CD4-positive, alpha-beta T cell treated with Interleukin-21 for 1 hour (primary cell): ENCODE measurements at regions not wholly inside any gene's neighbourhood (a gene's known extent, or its start where the extent isn't known, plus 50 kb on each side); places are given as distances from the start of the nearest gene placed in this dataset.

ENCODE experiments used
- DNase-seq: peaks from one replicate; pipeline ENCODE4 v3.0.0-alpha.2; 2020

DNA sequence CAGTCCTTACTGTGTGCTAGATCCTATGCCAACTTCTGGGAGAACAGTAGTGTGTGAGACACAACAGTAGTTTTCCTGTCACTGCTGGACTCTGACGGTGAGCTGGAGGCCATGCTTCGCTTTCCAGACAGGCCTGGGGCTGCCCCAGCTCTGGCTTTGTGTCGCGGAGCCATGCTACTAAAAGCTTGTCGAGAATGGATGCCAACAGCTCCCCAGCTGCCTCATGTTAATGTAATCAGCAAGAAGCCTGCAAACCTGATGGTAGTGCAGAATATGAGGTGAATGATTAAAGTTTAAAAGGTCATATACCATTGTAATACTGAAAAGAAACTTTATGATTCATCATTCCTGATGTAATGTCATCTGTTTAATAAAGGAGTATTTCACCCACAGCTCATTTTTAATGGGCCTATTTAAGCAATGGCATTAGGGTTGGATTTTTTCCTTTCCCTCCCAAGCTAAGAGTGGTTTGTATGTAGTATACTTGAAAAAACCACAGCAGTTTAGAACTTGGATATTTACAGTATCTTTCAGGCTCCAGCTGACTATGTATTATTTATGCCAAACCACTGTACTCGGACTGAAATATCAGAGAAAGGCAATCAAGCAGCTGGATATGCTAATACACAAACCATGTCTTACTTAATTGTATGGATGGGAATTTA, 343.0 kb downstream of the NUF2 start:
- DNase-seq = no peak

DNA sequence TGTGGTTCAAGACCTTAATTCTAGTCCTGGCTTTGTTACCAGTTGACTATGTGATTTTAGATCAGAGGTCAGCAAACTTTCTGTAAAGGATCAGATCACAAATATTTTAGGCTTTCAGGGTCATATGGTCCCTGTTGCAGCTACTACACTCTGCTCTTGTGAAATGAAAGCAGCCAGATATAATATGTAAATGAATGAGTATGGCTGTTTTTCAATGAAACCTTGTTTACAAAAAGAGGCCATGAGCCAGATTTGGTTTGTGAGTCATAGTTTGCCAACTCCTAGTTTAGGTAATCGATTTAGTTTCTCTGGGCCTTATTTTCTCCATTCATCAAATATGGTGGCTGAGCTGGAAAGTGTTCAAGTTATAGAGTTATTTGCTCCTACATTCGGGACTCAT, 346.7 kb downstream of the NUF2 start:
- no peak for DNase-seq

DNA sequence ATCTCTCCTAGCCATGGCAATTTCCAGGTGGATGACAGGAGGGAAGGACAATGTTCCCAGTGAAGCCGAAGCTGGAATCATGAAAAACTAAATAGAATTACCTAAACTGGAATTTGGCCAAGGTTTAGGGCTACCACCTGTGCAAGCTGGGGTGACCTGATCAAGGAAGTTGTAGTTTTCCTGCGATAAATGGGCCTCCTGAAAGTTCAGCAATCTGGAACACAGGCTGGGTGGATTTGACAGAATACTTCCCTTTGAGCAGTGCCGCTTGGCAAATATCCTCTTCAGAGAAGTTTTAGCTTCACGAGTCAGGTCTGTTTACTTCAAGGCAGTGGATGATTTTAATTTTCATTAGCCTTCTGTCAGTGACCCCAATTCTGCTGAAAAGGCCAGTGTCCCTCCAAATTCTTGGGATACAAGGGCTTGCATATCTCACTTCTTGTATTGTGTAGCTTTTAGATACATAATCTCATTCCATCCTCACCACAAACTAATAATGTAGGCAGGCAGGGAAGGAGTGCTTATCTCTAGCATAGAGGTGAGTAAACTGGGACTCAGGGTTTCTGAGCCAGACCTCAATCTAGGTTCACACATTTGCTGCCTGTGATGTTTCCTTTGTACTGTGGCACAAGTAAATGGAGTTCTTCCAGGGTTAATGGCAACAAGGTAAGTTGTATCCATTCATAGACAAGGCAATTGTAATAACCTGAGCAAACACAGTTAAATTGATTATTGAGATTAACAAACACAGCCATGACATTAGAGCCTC, 349.4 kb downstream of the NUF2 start:
- DNase-seq = no peak

DNA sequence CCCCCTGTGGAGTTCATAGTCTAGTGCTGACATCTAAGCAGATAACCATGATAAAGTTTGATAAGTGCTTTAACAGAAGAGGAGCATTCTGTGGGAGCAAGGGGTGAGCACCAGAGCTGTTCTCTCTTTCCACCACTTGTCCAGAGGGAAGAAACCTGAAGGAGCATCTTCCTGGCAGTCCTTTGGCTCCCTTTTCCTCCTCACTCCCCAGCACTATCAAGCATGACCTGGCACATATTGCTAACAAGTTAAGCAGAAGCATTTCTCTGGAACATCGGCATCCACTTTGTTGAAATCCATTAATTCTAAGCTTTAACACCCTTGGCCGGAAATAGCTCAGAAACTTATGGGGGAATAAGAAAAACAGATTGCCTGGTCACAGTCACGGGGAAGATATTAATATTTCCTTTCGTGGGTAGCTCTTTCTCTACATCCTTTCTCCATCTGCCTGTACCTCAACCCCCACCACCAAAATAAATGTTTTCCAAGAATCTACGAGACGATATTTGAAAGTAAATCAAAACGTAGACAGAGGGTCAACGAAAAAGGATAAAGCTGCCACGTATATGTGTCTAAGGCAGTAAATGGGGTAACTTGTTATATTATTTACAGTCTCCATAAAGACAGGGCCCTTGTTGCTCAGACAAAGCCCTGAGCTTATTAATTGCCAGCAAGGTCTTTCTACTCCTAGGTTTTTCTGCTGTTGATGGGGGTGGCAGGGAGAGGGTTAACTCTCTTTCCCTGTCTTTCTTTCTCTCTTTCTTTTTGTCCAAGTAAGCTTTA, 351.4 kb downstream of the NUF2 start:
- no peak for DNase-seq

DNA sequence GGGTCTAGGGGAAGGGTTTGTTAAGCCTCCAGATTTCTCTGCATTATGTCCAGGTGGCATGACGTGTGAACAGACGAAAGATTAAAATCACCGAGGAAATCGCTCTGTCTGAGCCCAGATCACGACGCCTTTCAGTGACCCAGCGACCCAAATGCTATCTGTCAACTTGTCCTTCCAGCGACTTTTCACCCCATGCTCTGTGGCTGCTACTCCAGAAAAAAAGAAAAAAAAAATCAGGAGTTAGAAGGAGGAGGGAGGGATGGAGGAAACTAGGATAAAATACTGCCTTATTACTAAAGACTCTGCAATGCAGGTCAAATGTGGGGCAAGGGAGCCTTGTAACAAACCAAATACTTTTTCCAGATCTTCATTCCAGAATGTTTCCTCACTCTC, 352.0 kb downstream of the NUF2 start:
- DNase-seq = no peak

DNA sequence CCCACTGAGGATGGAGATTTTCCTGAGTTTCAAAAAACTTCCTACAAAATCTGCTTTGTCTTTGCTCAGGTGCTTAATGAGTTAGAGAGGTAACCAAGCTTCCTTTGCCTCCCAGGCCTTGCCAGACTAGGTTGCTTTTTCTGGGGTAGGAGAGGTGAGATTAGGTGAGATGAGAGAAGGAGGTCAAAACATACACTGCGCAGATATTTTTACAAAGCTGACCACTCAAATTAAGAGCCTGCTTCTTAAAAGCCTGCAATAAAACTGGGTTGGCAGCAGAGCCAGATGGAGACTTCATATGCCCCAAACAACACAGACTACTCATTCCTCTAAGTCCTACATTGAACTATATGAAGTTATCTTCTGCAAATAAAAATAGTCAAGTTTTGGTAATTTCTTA, 352.5 kb downstream of the NUF2 start:
- no peak for DNase-seq

DNA sequence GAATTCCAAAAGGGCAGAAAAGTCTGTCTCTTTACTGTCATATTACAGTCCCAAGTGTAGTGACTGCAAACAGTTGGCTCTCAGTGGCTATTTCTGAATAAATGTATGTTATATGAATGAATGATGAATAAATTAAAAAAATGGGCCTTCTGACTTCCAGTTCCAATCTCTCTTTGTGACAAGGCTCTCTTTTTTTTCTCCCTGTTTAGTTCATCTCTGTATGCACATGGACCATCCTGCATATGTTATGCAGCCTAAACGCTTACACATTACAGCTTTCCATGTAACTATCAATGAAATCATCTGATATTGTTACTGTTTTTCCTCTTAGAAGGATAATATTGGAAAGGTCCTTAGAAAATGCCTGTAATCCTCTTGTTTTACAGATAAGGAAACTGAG, 363.0 kb downstream of the NUF2 start:
- no peak for DNase-seq

DNA sequence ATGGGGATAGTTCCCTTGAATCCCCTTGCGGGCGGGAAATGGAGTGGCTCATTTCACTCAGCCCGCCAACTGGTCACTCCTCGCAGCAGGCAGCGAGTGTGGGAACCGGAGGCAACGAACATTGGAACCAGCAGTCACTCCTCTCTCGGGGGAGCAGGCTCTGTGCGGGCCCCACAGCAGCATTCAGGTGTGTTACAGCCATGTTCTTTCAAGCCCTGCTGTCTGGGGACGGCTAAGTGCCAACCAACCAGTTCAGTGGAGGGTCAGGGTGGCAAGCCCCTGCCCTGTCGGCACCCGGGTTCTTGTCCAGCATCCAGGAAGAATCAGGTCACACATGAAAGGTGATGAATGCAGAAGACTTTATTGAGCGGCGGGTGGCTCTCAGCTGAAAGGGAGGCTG, 370.5 kb downstream of the NUF2 start:
- DNase-seq = no peak

DNA sequence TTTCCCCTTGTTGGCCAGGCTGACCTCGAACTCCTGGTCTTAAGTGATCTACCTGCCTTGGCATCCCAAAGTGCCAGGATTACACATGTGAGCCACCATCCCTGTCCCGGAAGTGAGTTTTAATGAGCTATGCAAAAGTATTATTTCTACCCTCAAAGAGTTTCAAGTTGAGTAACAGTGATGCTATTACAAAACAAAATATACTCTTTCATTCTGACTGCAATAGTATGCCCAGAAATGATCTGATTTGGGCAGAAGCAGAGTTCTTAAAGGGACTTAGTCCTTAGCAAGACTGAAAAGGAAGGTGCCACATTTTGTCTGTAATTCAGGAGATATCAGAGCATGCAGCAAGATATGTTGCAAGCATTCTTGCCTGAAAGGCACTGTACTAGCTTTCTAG, 375.4 kb downstream of the NUF2 start:
- no peak for DNase-seq

DNA sequence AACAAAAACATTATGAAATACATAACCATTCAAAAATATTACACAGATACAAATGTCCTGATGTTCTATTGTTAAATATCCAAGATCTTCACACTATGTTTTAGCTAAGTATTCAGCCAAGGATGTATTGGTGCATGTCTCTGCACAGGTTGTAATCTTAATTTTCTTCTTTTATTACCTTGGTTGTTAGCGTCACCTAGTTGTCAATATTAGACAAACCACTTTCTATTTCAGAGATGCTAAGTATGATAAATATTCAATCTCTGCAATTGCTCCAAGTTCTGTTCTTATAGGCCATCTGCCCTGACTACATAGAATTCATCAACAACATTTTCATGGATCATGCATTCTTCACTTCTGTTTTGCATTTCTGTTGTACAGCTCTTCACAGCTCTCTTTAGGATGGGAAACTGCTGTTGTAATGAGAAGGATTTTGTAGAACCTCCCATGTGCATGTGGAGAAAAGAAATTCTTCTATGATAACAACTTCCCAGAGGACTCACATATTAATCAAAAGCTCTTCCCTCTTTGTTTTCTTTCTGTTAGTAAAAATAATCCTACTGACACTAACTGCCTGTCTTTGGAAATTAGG, 380.1 kb downstream of the NUF2 start:
- DNase-seq = no peak

DNA sequence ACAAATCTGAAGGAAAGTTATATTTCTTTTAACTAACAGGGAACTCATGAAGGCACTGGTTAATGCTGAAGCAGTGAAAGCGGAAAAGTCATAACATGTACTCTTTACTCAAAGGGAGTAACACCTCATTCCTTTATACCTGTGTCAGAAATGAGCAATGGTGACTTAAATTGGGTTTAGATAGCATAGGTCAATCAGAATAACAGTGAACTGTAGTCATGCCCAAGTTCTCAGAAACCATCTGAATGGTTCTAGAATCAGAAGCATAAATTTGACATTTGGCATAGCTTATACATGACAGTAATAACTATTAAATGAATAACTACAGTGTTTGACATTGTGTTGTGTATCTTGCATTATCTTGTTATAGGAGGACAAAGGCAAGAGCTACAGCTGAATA, 382.0 kb downstream of the NUF2 start:
- no peak for DNase-seq

DNA sequence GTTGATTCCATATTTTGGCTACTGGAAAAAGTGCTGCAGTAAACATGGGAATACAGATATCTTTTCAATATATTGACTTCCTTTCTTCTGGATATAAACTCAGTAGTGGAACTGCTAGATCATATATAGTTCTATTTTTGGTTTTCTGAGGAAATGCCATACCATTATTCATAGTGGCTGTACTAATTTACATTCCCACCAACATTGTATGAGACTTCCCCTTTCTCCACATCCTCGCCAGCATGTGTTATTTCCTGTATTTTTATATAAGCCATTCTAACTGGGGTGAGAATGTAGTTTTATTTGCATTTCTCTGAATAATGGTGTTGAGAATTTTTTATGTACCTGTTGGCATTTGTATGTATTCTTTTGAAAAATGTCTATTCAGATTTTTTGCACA, 385.2 kb downstream of the NUF2 start:
- no peak for DNase-seq

DNA sequence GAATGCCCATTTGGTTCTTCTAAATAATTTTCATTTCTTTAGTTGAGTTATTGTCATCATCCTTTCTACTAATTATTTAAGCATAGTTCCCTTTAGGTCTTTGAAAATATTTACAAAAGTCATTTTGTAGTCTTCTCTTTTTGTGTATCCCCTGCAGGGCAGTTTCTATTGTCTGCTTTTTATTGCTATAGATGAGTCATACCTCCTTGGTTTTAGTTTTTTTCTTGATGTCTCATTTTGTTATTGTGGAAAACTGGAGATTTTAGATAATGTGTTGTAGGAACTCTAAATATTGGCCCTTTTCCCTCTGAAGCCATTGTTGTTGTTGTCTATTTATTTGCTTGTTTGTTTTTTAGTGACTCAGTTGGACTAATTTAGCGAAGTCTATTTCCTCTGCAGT, 387.9 kb downstream of the NUF2 start:
- DNase-seq = no peak

DNA sequence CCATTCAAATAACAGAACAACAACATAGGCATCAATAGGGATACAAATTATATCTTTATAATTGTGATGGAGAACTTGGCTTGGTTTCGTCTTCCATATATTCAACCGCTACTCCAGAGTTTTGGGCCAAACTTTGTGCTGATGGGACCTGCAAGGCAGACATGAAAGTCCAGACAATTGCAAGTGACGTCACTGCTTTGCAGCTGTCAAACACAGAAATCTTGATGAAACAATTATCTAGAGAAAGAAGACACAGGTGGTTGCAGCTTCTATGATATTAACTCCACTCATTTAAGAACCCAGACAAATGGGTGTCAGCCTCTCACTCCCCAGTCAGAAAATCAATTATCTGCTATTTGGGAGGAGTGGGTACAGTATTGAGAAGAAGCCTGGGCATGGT, 390.6 kb downstream of the NUF2 start:
- no peak for DNase-seq

DNA sequence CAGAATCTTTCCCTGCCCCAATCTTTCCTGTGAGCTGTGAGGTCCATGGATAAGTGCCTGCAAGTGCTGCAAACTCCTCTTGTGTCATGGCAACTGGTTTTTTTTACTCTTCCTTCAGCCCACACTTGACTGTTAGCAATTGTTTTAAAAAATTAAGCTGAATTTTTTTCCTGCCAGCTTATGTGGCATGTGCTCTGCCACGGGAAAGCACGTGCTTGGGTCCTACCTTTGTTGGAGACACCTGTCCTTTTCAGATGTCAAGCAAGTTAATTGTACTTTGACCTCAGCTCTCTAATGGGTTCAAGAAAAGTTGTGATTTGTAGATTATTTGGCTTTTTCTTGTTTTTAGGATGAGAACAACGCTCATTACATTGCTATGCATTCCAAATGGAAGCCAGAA, 398.5 kb downstream of the NUF2 start:
- DNase-seq = no peak

DNA sequence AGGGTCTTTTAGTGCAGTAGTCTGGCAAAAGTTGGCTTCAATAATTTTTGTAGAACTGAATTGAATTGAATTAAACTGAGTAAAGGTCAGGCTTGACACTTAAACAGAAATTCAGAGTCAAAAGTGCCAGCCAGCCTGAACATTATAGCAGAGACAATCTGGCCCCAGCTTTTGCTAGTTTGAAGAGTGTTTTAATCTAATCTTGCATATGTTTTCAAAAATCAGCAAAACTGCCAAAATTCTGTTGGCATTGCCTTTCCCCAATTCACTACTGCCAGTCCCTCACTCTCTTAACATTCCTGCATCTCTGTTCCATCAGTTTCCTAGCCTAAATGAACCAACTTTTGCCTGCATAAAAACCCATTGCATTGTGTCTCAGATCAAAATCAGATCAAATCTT, 403.8 kb downstream of the NUF2 start:
- no peak for DNase-seq

DNA sequence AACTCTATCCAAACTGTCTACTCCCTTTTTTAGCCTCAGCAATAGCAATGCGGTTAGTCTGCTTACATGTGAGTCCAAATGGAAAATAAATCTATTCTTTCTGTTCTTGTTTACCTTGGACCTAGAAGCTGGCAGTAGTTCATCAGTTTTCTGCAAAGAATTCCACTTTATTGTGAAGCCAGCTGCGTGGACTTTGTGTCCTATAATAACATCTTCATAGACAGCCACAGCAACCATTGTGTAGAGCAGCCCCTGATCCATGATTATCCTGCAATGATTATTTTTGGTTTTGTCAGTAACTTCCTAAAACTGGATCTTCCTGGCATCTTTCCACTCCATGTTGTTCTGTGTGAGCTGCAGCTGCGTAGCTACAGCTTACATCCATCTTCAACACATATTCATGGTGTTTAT, 408.7 kb downstream of the NUF2 start:
- DNase-seq = no peak

DNA sequence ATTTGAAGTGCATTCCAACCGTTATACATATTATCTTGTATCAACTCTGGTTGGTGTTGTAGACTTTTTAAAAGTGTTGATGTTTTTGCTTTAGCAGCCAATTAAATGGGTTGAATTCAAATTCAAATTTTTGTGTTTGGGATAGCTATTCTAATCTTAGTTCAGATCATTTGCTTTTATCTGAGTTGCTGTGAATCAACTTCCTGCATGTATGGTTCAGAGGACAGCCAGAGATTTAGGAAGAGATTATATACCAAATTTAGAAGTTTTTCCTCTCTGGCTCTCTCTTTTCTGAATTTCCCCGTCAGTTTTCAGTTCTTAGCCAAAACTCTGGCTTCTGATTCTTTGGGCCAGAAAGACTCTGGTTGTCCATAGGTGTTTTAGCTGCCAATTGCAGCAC, 415.5 kb downstream of the NUF2 start:
- DNase-seq = no peak

DNA sequence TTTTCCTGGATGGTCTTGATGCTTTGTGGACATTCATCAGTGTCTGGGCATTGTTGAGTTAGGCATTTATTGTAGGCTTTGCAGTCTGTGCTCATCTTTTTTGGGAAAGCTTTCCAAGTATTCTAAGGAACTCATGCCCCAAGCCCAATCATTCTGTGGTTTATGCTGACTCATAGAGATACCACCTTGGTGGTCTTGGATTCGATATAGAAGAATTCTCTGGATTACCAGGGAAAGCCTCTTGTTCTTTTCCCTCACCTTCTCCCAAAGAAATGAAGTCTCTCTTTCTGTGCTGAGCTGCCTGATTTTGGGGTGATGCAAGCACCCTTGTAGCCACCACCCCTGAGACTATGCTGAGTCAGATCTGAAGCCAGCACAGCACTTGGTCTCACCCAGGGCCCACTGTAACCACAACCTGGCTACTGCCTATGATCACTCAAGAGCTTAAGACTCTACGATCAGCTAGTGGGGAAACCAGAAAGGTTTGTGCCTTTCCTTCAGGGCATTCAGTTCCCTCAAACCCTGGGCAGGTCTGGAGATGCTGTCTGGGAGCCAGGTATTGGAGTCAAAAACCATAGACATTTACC, 422.6 kb downstream of the NUF2 start:
- no peak for DNase-seq

DNA sequence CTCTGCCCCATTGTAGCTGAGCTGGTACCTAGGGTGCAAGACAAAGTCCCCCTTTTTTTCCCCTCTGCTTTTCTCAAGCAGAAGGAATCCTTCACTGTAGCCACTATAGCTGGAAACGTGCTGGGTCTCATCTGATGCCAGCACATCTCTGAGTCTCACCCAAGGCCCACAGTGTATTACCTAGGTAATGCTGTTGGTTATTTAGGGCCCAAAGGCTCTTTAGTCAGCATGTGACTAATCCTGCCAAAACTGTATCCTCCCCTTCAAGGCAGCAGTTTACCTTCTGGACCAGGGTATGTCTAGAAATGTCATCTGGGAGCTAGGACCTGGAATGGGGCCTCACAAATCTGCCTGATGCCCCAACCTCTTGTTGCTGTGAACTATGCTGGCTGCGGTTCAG, 423.4 kb downstream of the NUF2 start:
- DNase-seq = no peak

DNA sequence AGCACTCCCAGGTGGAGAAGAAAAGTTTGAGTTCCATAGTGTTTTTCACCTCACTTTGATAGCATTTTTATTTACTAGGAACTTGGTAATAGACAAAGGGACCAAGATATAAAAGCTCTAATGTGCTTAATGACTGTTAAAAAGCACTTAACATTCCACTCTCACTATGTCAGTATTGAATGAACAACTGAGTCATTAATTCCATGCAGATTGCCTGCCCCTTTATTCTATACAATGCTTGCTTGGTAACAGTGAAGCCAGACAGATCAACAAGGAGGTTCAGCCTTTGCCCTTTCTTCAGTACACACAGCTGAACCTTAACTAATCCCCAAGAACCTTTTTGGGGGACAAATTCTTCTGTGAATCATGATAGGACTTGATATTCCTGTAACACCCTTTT, 425.5 kb downstream of the NUF2 start:
- no peak for DNase-seq

DNA sequence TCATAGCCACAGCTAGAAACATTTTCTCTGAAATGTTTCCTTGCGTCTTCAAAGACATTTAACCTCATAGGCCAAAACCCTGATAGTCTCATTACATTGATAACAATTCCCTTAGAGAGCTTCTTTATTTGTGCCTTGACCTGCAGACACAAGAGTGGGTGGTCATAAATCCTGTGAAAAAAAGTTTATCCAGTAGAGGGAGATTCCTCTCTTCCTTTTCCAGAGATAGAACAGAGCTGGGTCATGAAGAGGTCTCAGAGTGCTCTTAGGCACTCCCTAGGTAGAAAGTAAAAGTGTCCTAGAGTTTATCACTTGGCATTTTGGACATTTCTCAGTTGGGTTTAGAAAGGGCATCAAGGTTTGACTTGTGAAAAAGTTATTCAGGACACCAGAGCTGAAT, 426.1 kb downstream of the NUF2 start:
- DNase-seq = no peak

DNA sequence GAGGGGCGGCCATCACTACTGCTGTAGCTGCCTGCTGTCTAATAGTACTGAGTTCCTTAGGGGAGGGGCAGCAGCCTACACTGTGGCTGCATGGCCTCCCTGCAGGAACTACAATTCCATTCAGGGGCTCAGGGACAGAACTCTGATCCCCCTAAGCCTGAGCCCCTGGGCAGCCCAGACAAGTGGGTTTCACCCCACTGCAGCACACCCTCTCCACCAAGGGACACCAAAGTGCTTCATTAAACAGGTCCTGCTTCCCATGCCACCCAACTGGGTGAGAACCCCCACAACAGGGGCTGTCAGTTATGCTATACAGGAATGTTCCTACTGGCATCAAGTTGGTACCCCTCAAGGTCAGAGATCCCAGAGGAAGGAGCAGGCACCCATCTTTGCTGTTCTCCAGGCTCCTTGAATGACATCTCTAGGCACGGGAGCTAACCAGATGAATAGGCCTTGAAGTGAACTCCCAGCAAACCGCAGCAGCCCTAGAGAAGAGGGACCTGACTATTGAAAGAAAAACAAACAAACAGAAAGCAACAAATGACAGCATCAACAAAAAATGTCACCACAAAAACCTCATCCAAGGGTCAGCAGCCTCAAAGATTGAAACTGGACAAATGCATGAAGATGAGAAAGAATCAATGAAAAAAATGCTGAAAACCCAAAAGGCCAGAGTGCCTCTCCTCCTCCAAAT, 437.4 kb downstream of the NUF2 start:
- DNase-seq = no peak
